IMR-90 (cell line): ENCODE measurements at regions not wholly inside any gene's neighbourhood (a gene's known extent, or its start where the extent isn't known, plus 50 kb on each side); places are given as distances from the start of the nearest gene placed in this dataset.

Experiments used
- ATAC-seq: fragments of 200-7000 bp; cut with Tn5 transposase; 2 replicates; pipeline ENCODE4 v1.9.1; 2020; ENCODE audit warnings: low read depth, mild to moderate bottlenecking, moderate library complexity
- BruUV-seq: library from RNA; stranded (reverse); fragments of 400-500 nt; replicated peaks from 2 replicates; lab custom pipeline; 2021; lab: Mats Ljungman, UMichigan
- CTCF ChIA-PET: fragments of 300-600 bp; formaldehyde crosslinking; extraction: SDS; loops from one replicate; lab custom pipeline; 2021; ENCODE audit warnings: antibody characterized with exemption; lab: Yijun Ruan, JAX
- POLR2A ChIA-PET: fragments of 300-600 bp; sonication (Branson Sonifier 250); formaldehyde crosslinking; loops from one replicate; lab custom pipeline; 2022; ENCODE audit warnings: antibody characterized with exemption; ENCODE audit not compliant: unreplicated experiment; lab: Charles Lee
- DNase-seq: peaks from one replicate; pipeline ENCODE4 v3.0.0; 2013
- H2AFZ ChIP-seq: replicated peaks from 2 replicates; pipeline ENCODE3; 2013; ENCODE audit warnings: low read length, mild to moderate bottlenecking; ENCODE audit not compliant: poor library complexity
- H2AK5ac ChIP-seq: 2 replicates; pipeline ENCODE4 v1.6.1; 2013; ENCODE audit warnings: low read depth, low read length, inconsistent platforms
- H2AK9ac ChIP-seq: replicated peaks from 2 replicates; pipeline ENCODE3; 2013; ENCODE audit warnings: mild to moderate bottlenecking, low read depth, low read length, moderate library complexity; ENCODE audit not compliant: poor library complexity
- H2BK120ac ChIP-seq: 2 replicates; pipeline ENCODE4 v1.6.1; 2013; ENCODE audit warnings: low read depth, low read length, inconsistent platforms
- H2BK15ac ChIP-seq: 3 replicates; pipeline ENCODE4 v1.6.1; 2013; ENCODE audit warnings: low read depth, low read length, inconsistent platforms
- H2BK20ac ChIP-seq: 2 replicates; pipeline ENCODE4 v1.6.1; 2013; ENCODE audit warnings: low read depth, mild to moderate bottlenecking, inconsistent platforms, low read length, moderate library complexity
- H2BK5ac ChIP-seq: 2 replicates; pipeline ENCODE4 v1.6.1; 2013; ENCODE audit warnings: mild to moderate bottlenecking, low read depth, low read length, inconsistent platforms; ENCODE audit not compliant: poor library complexity, severe bottlenecking
- H3K14ac ChIP-seq: replicated peaks from 2 replicates; pipeline ENCODE4 v1.6.1; 2013; ENCODE audit warnings: low read depth, low read length, inconsistent platforms
- H3K18ac ChIP-seq: 2 replicates; pipeline ENCODE4 v1.6.1; 2013; ENCODE audit warnings: low read depth, low read length, control low read depth
- H3K23ac ChIP-seq: 2 replicates; pipeline ENCODE4 v1.6.1; 2013; ENCODE audit warnings: low read depth, low read length, inconsistent platforms
- H3K27ac ChIP-seq: 2 replicates; pipeline ENCODE4 v1.5.1; 2013; ENCODE audit warnings: mild to moderate bottlenecking, control low read depth, low read length; ENCODE audit not compliant: insufficient read depth
- H3K27me3 ChIP-seq: 2 replicates; pipeline ENCODE4 v1.6.1; 2013; ENCODE audit warnings: low read length; ENCODE audit not compliant: control insufficient read depth, insufficient read depth
- H3K36me3 ChIP-seq: 2 replicates; pipeline ENCODE4 v1.6.1; 2013; ENCODE audit warnings: low read length, mixed read lengths; ENCODE audit not compliant: control insufficient read depth, insufficient read depth
- H3K4ac ChIP-seq: 2 replicates; pipeline ENCODE4 v1.6.1; 2013; ENCODE audit warnings: low read depth, low read length, inconsistent platforms
- H3K4me1 ChIP-seq: 2 replicates; pipeline ENCODE4 v1.6.1; 2013; ENCODE audit warnings: low read length, mixed read lengths; ENCODE audit not compliant: control insufficient read depth, insufficient read depth
- H3K4me2 ChIP-seq: 2 replicates; pipeline ENCODE4 v1.6.1; 2013; ENCODE audit warnings: low read depth, mild to moderate bottlenecking, control low read depth, low read length, moderate library complexity
- H3K4me3 ChIP-seq: 2 replicates; pipeline ENCODE4 v1.5.1; 2013; ENCODE audit warnings: low read depth, mild to moderate bottlenecking, control low read depth, low read length, moderate library complexity; ENCODE audit not compliant: insufficient read depth
- H3K56ac ChIP-seq: 2 replicates; pipeline ENCODE4 v1.6.1; 2013; ENCODE audit warnings: low read length, inconsistent platforms; ENCODE audit not compliant: insufficient read depth; ENCODE audit errors: extremely low read depth
- H3K79me1 ChIP-seq, 2 experiments: 2 replicates each; pipeline ENCODE4 v1.6.1; 2013; ENCODE audit warnings: low read length in 2 of 2, inconsistent platforms in 1 of 2, low read depth in 1 of 2
- H3K9ac ChIP-seq: 2 replicates; pipeline ENCODE4 v1.6.1; 2013; ENCODE audit warnings: low read depth, low read length, control low read depth
- H3K9me1 ChIP-seq: 2 replicates; pipeline ENCODE4 v1.6.1; 2013; ENCODE audit warnings: low read length, inconsistent platforms; ENCODE audit not compliant: insufficient read depth
- H3K9me3 ChIP-seq: 2 replicates; pipeline ENCODE4 v1.6.1; 2013; ENCODE audit warnings: low read length; ENCODE audit not compliant: control insufficient read depth, insufficient read depth
- H4K20me1 ChIP-seq: 2 replicates; pipeline ENCODE4 v1.6.1; 2013; ENCODE audit warnings: low read length, inconsistent platforms; ENCODE audit not compliant: insufficient read depth
- H4K5ac ChIP-seq: 2 replicates; pipeline ENCODE4 v1.6.1; 2013; ENCODE audit warnings: mild to moderate bottlenecking, low read depth, low read length, control low read depth
- H4K8ac ChIP-seq, 2 experiments: 2 replicates each; pipeline ENCODE4 v1.6.1; 2013; ENCODE audit warnings: low read depth in 2 of 2, low read length in 2 of 2, control low read depth in 1 of 2, inconsistent platforms in 1 of 2
- H4K91ac ChIP-seq: 2 replicates; pipeline ENCODE4 v1.6.1; 2013; ENCODE audit warnings: low read depth, low read length, inconsistent platforms; ENCODE audit not compliant: insufficient read depth
- BHLHE40 ChIP-seq: fragments of 150-350 bp; IDR thresholded peaks from 2 replicates; pipeline ENCODE4 v1.6.1; 2016; ENCODE audit warnings: mild to moderate bottlenecking, low read depth, low read length
- CEBPB ChIP-seq: IDR thresholded peaks from 2 replicates; pipeline ENCODE4 v1.6.1; 2012; ENCODE audit warnings: low read depth, low read length, improper control_type of control experiment
- CHD1 ChIP-seq: IDR thresholded peaks from 2 replicates; pipeline ENCODE4 v1.6.1; 2012; ENCODE audit warnings: low read depth, low read length, improper control_type of control experiment
- CTCF ChIP-seq: conservative IDR thresholded peaks from 2 replicates; pipeline ENCODE4 v1.5.1; 2012; ENCODE audit warnings: mild to moderate bottlenecking, low read depth, low read length, improper control_type of control experiment
- ELK1 ChIP-seq: fragments of 150-350 bp; IDR thresholded peaks from 2 replicates; pipeline ENCODE4 v1.6.1; 2016; ENCODE audit warnings: low read depth, mild to moderate bottlenecking, low read length, moderate library complexity, borderline replicate concordance
- FOS ChIP-seq: fragments of 150-350 bp; IDR thresholded peaks from 2 replicates; pipeline ENCODE4 v1.6.1; 2016; ENCODE audit warnings: low read depth, low read length
- MAFK ChIP-seq: IDR thresholded peaks from 2 replicates; pipeline ENCODE4 v1.6.1; 2012; ENCODE audit warnings: low read depth, low read length, improper control_type of control experiment
- MAZ ChIP-seq: IDR thresholded peaks from 2 replicates; pipeline ENCODE4 v1.6.1; 2012; ENCODE audit warnings: low read depth, mild to moderate bottlenecking, low read length, improper control_type of control experiment, moderate library complexity, borderline replicate concordance
- MXI1 ChIP-seq: IDR thresholded peaks from 2 replicates; pipeline ENCODE4 v1.6.1; 2012; ENCODE audit warnings: low read depth, mild to moderate bottlenecking, low read length, moderate library complexity, borderline replicate concordance
- NFE2L2 ChIP-seq: fragments of 150-350 bp; IDR thresholded peaks from 2 replicates; pipeline ENCODE4 v1.6.1; 2016; ENCODE audit warnings: low read depth, mild to moderate bottlenecking, low read length
- POLR2A ChIP-seq: IDR thresholded peaks from 2 replicates; pipeline ENCODE4 v1.6.1; 2012; ENCODE audit warnings: mild to moderate bottlenecking, low read depth, low read length
- RAD21 ChIP-seq: IDR thresholded peaks from 2 replicates; pipeline ENCODE4 v1.6.1; 2012; ENCODE audit warnings: low read length, improper control_type of control experiment
- RCOR1 ChIP-seq: IDR thresholded peaks from 2 replicates; pipeline ENCODE4 v1.6.1; 2012; ENCODE audit warnings: mild to moderate bottlenecking, low read length, improper control_type of control experiment; ENCODE audit not compliant: insufficient replicate concordance
- RFX5 ChIP-seq: IDR thresholded peaks from 2 replicates; pipeline ENCODE4 v1.8.0; 2012; ENCODE audit warnings: low read depth, mild to moderate bottlenecking, low read length, moderate library complexity
- SMC3 ChIP-seq: fragments of 150-350 bp; IDR thresholded peaks from 2 replicates; pipeline ENCODE4 v1.6.1; 2016; ENCODE audit warnings: low read depth, mild to moderate bottlenecking, antibody characterized with exemption, low read length, moderate library complexity
- USF2 ChIP-seq: fragments of 150-350 bp; IDR thresholded peaks from 2 replicates; pipeline ENCODE4 v1.6.1; 2017; ENCODE audit warnings: mild to moderate bottlenecking, antibody characterized with exemption, low read length, low read depth
- WGBS, 2 experiments: methylation state at CpG; one replicate each; pipeline versions ENCODE4 v1.1.5 to v1.1.7; 2013; ENCODE audit warnings: missing lambda C conversion rate in 2 of 2; ENCODE audit not compliant: insufficient read length in 1 of 2; ENCODE audit errors: extremely low coverage in 2 of 2; 5-methylcytosine and 5-hydroxymethylcytosine counted together
- dilution Hi-C: fragments of 300-500 bp; cut with HindIII; formaldehyde crosslinking; loops from one replicate; pipeline ENCODE4 v1.14.3; 2018; ENCODE audit warnings: low sequenced_read_pairs; ENCODE audit not compliant: unreplicated experiment
- in situ Hi-C: fragments of 300-500 bp; cut with MboI; formaldehyde crosslinking; loops from 3 replicates; pipeline ENCODE4 v1.14.3; 2019; ENCODE audit warnings: low sequenced_read_pairs, inconsistent platforms, mixed read lengths
- intact Hi-C: fragments of 100-400 bp; cut with micrococcal nuclease; formaldehyde crosslinking; loops from 2 replicates; pipeline ENCODE4 v1.10.0; 2022

- in situ Hi-C loops (no loop called here), intact Hi-C loops (no loop called here), dilution Hi-C loops (no loop called here)
- Histone ChIP-seq H2BK20ac (no peak overlapping the region), H3K9me3 (no peaks in the 10 kb centered on the region), H4K91ac (no peak overlapping the region), H3K9ac (no peak overlapping the region), H2AK5ac (no peak overlapping the region), H3K4ac (no peak overlapping the region), H3K79me1 (no peaks in the 10 kb centered on the region), H4K8ac (no peak overlapping the region), H3K23ac (no peak overlapping the region), H2AFZ (no peak overlapping the region), H2AK9ac (no peak overlapping the region), H3K36me3 (no peaks in the 10 kb centered on the region), H3K4me1 (no peaks in the 10 kb centered on the region), H4K20me1 (no peaks in the 10 kb centered on the region), H2BK15ac (no peak overlapping the region), H3K27me3 (peaks cover 23% of the 10 kb centered on the region), H2BK120ac (no peak overlapping the region), H3K56ac (no peak overlapping the region), H3K9me1 (no peaks in the 10 kb centered on the region), H3K4me3 (no peak overlapping the region), H3K14ac (no peak overlapping the region), H3K4me2 (no peak overlapping the region), H3K18ac (no peak overlapping the region), H3K27ac (no peak overlapping the region), H2BK5ac (no peak overlapping the region), H4K5ac (no peak overlapping the region)
- CTCF ChIA-PET: interaction anchor here (0.6 kb wide), 1 partner anchor 10 kb away, joined by 3 read pairs; no protein-coding TSS in a partner anchor
- no CpG with 5 or more reads among the region's 9 CpGs for WGBS, 2 experiments
- no TSS peak for BruUV-seq
- no peak for TF ChIP-seq RCOR1
- no peak for TF ChIP-seq MXI1
- no peak for TF ChIP-seq CHD1
- no peak for TF ChIP-seq BHLHE40
- no peak for TF ChIP-seq RFX5
- TF ChIP-seq SMC3: no peak
- TF ChIP-seq ELK1: no peak
- TF ChIP-seq RAD21: no peak
- no peak for TF ChIP-seq NFE2L2
- TF ChIP-seq USF2: no peak
- TF ChIP-seq CTCF: no peak
- no peak for TF ChIP-seq FOS
- no peak for TF ChIP-seq POLR2A
- TF ChIP-seq MAFK: no peak
- no peak for TF ChIP-seq MAZ
- no peak for TF ChIP-seq CEBPB
- ATAC-seq (no peak), DNase-seq (no peak)
- POLR2A ChIA-PET: no interaction called here
Measured at GRCh38 chr1:38128926-38129453, 82.4 kb upstream of the POU3F1 start.
